SIG-M5 treated with dmso at 0.1 percent for 504 hours (cell line): ENCODE measurements at regions not wholly inside any gene's neighbourhood (a gene's known extent, or its start where the extent isn't known, plus 50 kb on each side); places are given as distances from the start of the nearest gene placed in this dataset.
"Not testable (repeated sequence)": the region's sequence is repeated elsewhere in the genome, so short reads cannot be mapped to it uniquely, and the experiment has no call there.

Source experiments
- DNase-seq: peaks from one replicate; lab custom pipeline; 2025; ENCODE audit not compliant: unreplicated experiment; lab: John Stamatoyannopoulos, UW

GRCh38 chr13:34349091-34349722, 531.3 kb downstream of the RFC3 start:
- DNase-seq = no peak

- no peak for DNase-seq
Observed at GRCh38 chr13:34350671-34351070, 532.7 kb downstream of the RFC3 start.

GRCh38 chr13:34351134-34351533, 533.2 kb downstream of the RFC3 start:
- DNase-seq = no peak

GRCh38 chr13:34352958-34353357, 535.0 kb downstream of the RFC3 start:
- DNase-seq = no peak

- DNase-seq = no peak
Observed at GRCh38 chr13:34356686-34357434, 538.9 kb downstream of the RFC3 start.

- no peak for DNase-seq
Observed at GRCh38 chr13:34357435-34358232, 539.7 kb downstream of the RFC3 start.

- no peak for DNase-seq
Observed at GRCh38 chr13:34358811-34359513, 541.0 kb downstream of the RFC3 start.

- no peak for DNase-seq
Observed at GRCh38 chr13:34360702-34361101, 542.8 kb downstream of the RFC3 start.

GRCh38 chr13:34361560-34361959, 543.6 kb downstream of the RFC3 start:
- DNase-seq = no peak

- no peak for DNase-seq
Observed at GRCh38 chr13:34363266-34363665, 545.3 kb downstream of the RFC3 start.

- DNase-seq = no peak
Observed at GRCh38 chr13:34364633-34365032, 546.7 kb downstream of the RFC3 start.

- DNase-seq = no peak
Observed at GRCh38 chr13:34369931-34370330, 552.0 kb downstream of the RFC3 start.

- DNase-seq = no peak
Observed at GRCh38 chr13:34371108-34371507, 553.2 kb downstream of the RFC3 start.

GRCh38 chr13:34371645-34372395, 553.9 kb downstream of the RFC3 start:
- DNase-seq = no peak

GRCh38 chr13:34372581-34372980, 554.6 kb downstream of the RFC3 start:
- no peak for DNase-seq

GRCh38 chr13:34376483-34376882, 558.5 kb downstream of the RFC3 start:
- no peak for DNase-seq

GRCh38 chr13:34381228-34381627, 560.8 kb upstream of the NBEA start:
- no peak for DNase-seq

- no peak for DNase-seq
Observed at GRCh38 chr13:34383728-34384127, 558.3 kb upstream of the NBEA start.

GRCh38 chr13:34386229-34386628, 555.8 kb upstream of the NBEA start:
- DNase-seq = not testable (repeated sequence)

- no peak for DNase-seq
Observed at GRCh38 chr13:34391076-34391475, 551.0 kb upstream of the NBEA start.

GRCh38 chr13:34401696-34402095, 540.4 kb upstream of the NBEA start:
- DNase-seq = no peak
